AG10803 (cell line): ENCODE measurements at regions not wholly inside any gene's neighbourhood (a gene's known extent, or its start where the extent isn't known, plus 50 kb on each side); places are given as distances from the start of the nearest gene placed in this dataset.
A peak's percentile ranks its signal among the peaks of the same experiment; 100 is the strongest.
"Not testable (repeated sequence)": the region's sequence is repeated elsewhere in the genome, so short reads cannot be mapped to it uniquely, and the experiment has no call there.

Source experiments
- DNase-seq: peaks from one replicate; pipeline ENCODE4 v3.0.0; 2010; ENCODE audit warnings: low read depth
- H3K4me3 ChIP-seq: 2 replicates; pipeline ENCODE4 v1.5.1; 2011; ENCODE audit warnings: mild to moderate bottlenecking, low read length, control low read depth
- CTCF ChIP-seq: conservative IDR thresholded peaks from 2 replicates; pipeline ENCODE4 v1.5.1; 2011; ENCODE audit warnings: mild to moderate bottlenecking, low read length, control low read depth, inconsistent platforms

- no peak for DNase-seq
- H3K4me3 ChIP-seq: no peak overlapping the region
- TF ChIP-seq CTCF: no peak
These were observed 334.4 kb downstream of the QKI start for GRCh38 chr6:163748886-163749285.

GRCh38 chr6:163748036-163748435, 333.5 kb downstream of the QKI start:
- H3K4me3 ChIP-seq: no peak overlapping the region
- no peak for TF ChIP-seq CTCF
- DNase-seq: no peak

GRCh38 chr6:163747058-163747457, 332.5 kb downstream of the QKI start:
- DNase-seq, H3K4me3 ChIP-seq: not testable (repeated sequence)

GRCh38 chr6:163745536-163746400, 331.2 kb downstream of the QKI start:
- peak; percentile 90 for DNase-seq

GRCh38 chr6:163744256-163744925, 329.9 kb downstream of the QKI start:
- no peak for TF ChIP-seq CTCF
- no peak for DNase-seq

More at GRCh38 chr6:163745536-163746400, 331.2 kb downstream of the QKI start:
- H3K4me3 ChIP-seq: no peak overlapping the region
- TF ChIP-seq CTCF: no peak

GRCh38 chr6:163743796-163744195, 329.3 kb downstream of the QKI start:
- no peak for DNase-seq
- no peak overlapping the region for H3K4me3 ChIP-seq

More at GRCh38 chr6:163744256-163744925, 329.9 kb downstream of the QKI start:
- no peak overlapping the region for H3K4me3 ChIP-seq

More at GRCh38 chr6:163743796-163744195, 329.3 kb downstream of the QKI start:
- no peak for TF ChIP-seq CTCF
